ENCODE measurements at regions not wholly inside any gene's neighbourhood (a gene's known extent, or its start where the extent isn't known, plus 50 kb on each side); places are given as distances from the start of the nearest gene placed in this dataset.

- 25% methylated on average over 6 of the region's 6 CpGs for WGBS (ENCODE audit: insufficient coverage, insufficient replicate concordance, low lambda C conversion rate, missing lambda C conversion rate)
- ATAC-seq (no peak), DNase-seq (ENCODE audit: low read depth, low spot score) (no peak), FAIRE-seq (no peak)
- Histone ChIP-seq H4K20me1 (ENCODE audit: control insufficient read depth, insufficient read depth) (no peaks in the 10 kb centered on the region), H3K4me1 (ENCODE audit: control insufficient read depth, insufficient read depth, low read length) (no peaks in the 10 kb centered on the region), H3K4me2 (ENCODE audit: control insufficient read depth, insufficient read depth) (no peak overlapping the region), H2AFZ (ENCODE audit: control insufficient read depth, low read depth, low read length) (no peak overlapping the region), H3K9ac (ENCODE audit: control insufficient read depth, insufficient read depth, low read length) (no peak overlapping the region), H3K4me3 (no peak overlapping the region), H3K9me3 (replicated peaks; ENCODE audit: control insufficient read depth, insufficient read depth, low read length) (no peaks in the 10 kb centered on the region), H3K27me3 (replicated peaks in 1 of 2; ENCODE audit: control insufficient read depth in 2 of 2, insufficient read depth in 2 of 2, low read length in 1 of 2) (no peaks in the 10 kb centered on the region), H3K36me3 (ENCODE audit: control insufficient read depth in 2 of 2, insufficient read depth in 2 of 2, low read length in 1 of 2) (no peaks in the 10 kb centered on the region), H3K79me2 (ENCODE audit: control insufficient read depth, insufficient read depth, low read length) (no peaks in the 10 kb centered on the region), H3K27ac (ENCODE audit: control insufficient read depth, insufficient read depth) (no peak overlapping the region)
- TF ChIP-seq EZH2 (IDR thresholded peaks at IDR 0.05; ENCODE audit: borderline replicate concordance, control insufficient read depth, low read depth, low read length) (no peak), MTA2 (IDR thresholded peaks at IDR 0.05; ENCODE audit: low read depth) (no peak)
- POLR2A ChIA-PET = no interaction called here
- intact Hi-C loops (cut with micrococcal nuclease; ENCODE audit: unreplicated experiment) = no loop called here
- CTCF ChIA-PET = no interaction called here
- SMC1A ChIA-PET (ENCODE audit: uncharacterized antibody, unreplicated experiment) = no interaction called here
- RAD21 ChIA-PET (ENCODE audit: unreplicated experiment) = no interaction called here
- BruUV-seq (replicated peaks) = no TSS peak
- in situ Hi-C loops (cut with MboI) = no loop called here
Observed at GRCh38 chr9:81832571-81833285, 95.5 kb upstream of the SPATA31D4 start.

GRCh38 chr9:81833563-81834345, 94.5 kb upstream of the SPATA31D4 start:
- Histone ChIP-seq H3K36me3 (ENCODE audit: control insufficient read depth in 2 of 2, insufficient read depth in 2 of 2, low read length in 1 of 2) (no peaks in the 10 kb centered on the region), H3K9me3 (replicated peaks; ENCODE audit: control insufficient read depth, insufficient read depth, low read length) (no peaks in the 10 kb centered on the region), H3K27me3 (replicated peaks in 1 of 2; ENCODE audit: control insufficient read depth in 2 of 2, insufficient read depth in 2 of 2, low read length in 1 of 2) (no peaks in the 10 kb centered on the region), H3K9ac (ENCODE audit: control insufficient read depth, insufficient read depth, low read length) (no peak overlapping the region), H3K4me2 (ENCODE audit: control insufficient read depth, insufficient read depth) (no peak overlapping the region), H3K79me2 (ENCODE audit: control insufficient read depth, insufficient read depth, low read length) (no peaks in the 10 kb centered on the region), H3K4me1 (ENCODE audit: control insufficient read depth, insufficient read depth, low read length) (no peaks in the 10 kb centered on the region), H3K27ac (ENCODE audit: control insufficient read depth, insufficient read depth) (no peak overlapping the region), H2AFZ (ENCODE audit: control insufficient read depth, low read depth, low read length) (no peak overlapping the region), H4K20me1 (ENCODE audit: control insufficient read depth, insufficient read depth) (no peaks in the 10 kb centered on the region), H3K4me3 (no peak overlapping the region)
- no peak for ATAC-seq
- no peak for DNase-seq (ENCODE audit: low read depth, low spot score)
- intact Hi-C loops (cut with micrococcal nuclease; ENCODE audit: unreplicated experiment) (no loop called here), in situ Hi-C loops (cut with MboI) (no loop called here)
- TF ChIP-seq BMI1 (IDR thresholded peaks at IDR 0.05; ENCODE audit: borderline replicate concordance) (no peak), CBX5 (IDR thresholded peaks at IDR 0.05; ENCODE audit: low read depth) (no peak), TCF3 (IDR thresholded peaks at IDR 0.05; ENCODE audit: borderline replicate concordance, insufficient read depth, low read depth, low read length) (no peak)
- ChIA-PET RAD21 (ENCODE audit: unreplicated experiment) (no interaction called here), POLR2A (no interaction called here), SMC1A (ENCODE audit: uncharacterized antibody, unreplicated experiment) (no interaction called here), CTCF (interaction anchor here (1.2 kb wide), 1 partner anchor 14 kb away, joined by 4 read pairs; no protein-coding TSS in a partner anchor)
- FAIRE-seq = no peak
- BruUV-seq (replicated peaks) = no TSS peak
- 31% methylated on average over 9 of the region's 9 CpGs for WGBS (ENCODE audit: insufficient coverage, insufficient replicate concordance, low lambda C conversion rate, missing lambda C conversion rate)
